Upper lobe of left lung (tissue), 4 donors: ENCODE measurements at regions not wholly inside any gene's neighbourhood (a gene's known extent, or its start where the extent isn't known, plus 50 kb on each side); places are given as distances from the start of the nearest gene placed in this dataset.

ENCODE experiments used
- EP300 ChIP-seq, 4 donors: sonication (generic); formaldehyde crosslinking; IDR thresholded peaks; one replicate each; pipeline ENCODE4 v1.5.1; 2017; ENCODE audit warnings: antibody characterized with exemption in 4 of 4, control low read depth in 2 of 4
- TF ChIP-seq, protein P1 (sequence below), 6 experiments: fragments of 450-650 bp in 4 of 6; fragments of 200-600 bp in 2 of 6; sonication (generic) in 2 of 6; IDR thresholded peaks; one replicate each; pipeline ENCODE4 v1.5.1; 2016 to 2019; ENCODE audit warnings: antibody characterized with exemption in 6 of 6

DNA sequence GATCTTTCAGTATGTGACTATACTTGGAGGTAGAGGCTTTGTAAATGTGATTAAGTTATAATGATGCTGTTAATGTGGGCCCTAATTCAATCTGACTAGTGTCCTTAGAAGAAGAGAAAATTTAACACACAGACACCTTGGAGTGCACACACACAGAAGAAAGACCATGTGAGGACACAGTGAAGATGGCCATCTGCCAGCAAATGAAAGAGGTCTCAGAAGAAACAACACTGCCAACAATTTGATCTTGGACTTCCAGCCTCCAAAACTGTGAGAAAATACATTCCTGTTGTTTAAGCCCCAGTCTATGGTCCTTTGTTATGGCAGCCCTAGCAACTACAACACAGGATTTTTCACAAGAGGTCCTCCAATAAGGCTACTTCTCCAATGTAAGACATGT lies 120.9 kb upstream of the ABCB5 start:
- TF ChIP-seq EP300 (IDR thresholded peaks at IDR 0.05) = no peak
- TF ChIP-seq, protein P1, sequence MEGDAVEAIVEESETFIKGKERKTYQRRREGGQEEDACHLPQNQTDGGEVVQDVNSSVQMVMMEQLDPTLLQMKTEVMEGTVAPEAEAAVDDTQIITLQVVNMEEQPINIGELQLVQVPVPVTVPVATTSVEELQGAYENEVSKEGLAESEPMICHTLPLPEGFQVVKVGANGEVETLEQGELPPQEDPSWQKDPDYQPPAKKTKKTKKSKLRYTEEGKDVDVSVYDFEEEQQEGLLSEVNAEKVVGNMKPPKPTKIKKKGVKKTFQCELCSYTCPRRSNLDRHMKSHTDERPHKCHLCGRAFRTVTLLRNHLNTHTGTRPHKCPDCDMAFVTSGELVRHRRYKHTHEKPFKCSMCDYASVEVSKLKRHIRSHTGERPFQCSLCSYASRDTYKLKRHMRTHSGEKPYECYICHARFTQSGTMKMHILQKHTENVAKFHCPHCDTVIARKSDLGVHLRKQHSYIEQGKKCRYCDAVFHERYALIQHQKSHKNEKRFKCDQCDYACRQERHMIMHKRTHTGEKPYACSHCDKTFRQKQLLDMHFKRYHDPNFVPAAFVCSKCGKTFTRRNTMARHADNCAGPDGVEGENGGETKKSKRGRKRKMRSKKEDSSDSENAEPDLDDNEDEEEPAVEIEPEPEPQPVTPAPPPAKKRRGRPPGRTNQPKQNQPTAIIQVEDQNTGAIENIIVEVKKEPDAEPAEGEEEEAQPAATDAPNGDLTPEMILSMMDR (IDR thresholded peaks at IDR 0.05) = no peak
